Chondrocyte (in vitro differentiated cells): ENCODE measurements at regions not wholly inside any gene's neighbourhood (a gene's known extent, or its start where the extent isn't known, plus 50 kb on each side); places are given as distances from the start of the nearest gene placed in this dataset.

ENCODE experiments used
- DNase-seq: peaks from one replicate; pipeline ENCODE4 v3.0.0; 2021; ENCODE audit warnings: mixed read lengths, low spot score
- H3K27ac Mint-ChIP-seq: one replicate; pipeline ENCODE4 v1.8.0; 2021; ENCODE audit warnings: mild to moderate bottlenecking, moderate library complexity, mixed read lengths; ENCODE audit not compliant: unreplicated experiment
- H3K27me3 Mint-ChIP-seq: 2 replicates; pipeline ENCODE4 v1.8.0; 2021; ENCODE audit warnings: low read depth, mixed read lengths
- H3K36me3 Mint-ChIP-seq: 2 replicates; pipeline ENCODE4 v1.8.0; 2021; ENCODE audit warnings: low read depth, mixed read lengths
- H3K4me1 Mint-ChIP-seq: 2 replicates; pipeline ENCODE4 v1.8.0; 2021; ENCODE audit warnings: low read depth, mild to moderate bottlenecking, mixed read lengths
- H3K4me3 Mint-ChIP-seq: one replicate; pipeline ENCODE4 v1.8.0; 2021; ENCODE audit warnings: mild to moderate bottlenecking, moderate library complexity, mixed read lengths; ENCODE audit not compliant: unreplicated experiment
- H3K9me3 Mint-ChIP-seq: 2 replicates; pipeline ENCODE4 v1.8.0; 2021; ENCODE audit warnings: low read depth, mixed read lengths
- TF ChIP-seq, protein P1 (sequence below): fragments of 200-600 bp; sonication (generic); IDR thresholded peaks from 2 replicates; pipeline ENCODE4 v1.5.0; 2021; ENCODE audit warnings: antibody characterized with exemption, mild to moderate bottlenecking, moderate library complexity

DNA sequence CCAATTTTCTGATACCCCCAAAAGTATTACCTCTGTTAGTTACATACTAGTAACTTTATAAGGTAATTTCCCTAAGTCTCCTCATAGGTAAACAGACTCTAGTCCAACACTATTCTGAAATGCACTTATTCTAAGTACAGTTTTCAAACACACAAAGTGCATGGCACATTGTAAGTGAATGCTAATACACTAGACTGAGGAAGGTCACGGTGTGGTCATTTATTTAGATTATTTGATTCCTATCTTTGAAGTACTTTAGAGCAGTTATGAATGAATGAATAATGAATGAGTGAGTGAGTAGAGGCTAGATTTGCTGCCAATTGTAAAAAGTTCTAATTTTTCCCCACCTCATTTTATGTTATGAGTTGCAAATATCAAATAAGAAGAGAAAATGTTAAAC lies 132.8 kb upstream of the UGT8 start:
- Mint-ChIP-seq H3K4me1 (no peaks in the 10 kb centered on the region), H3K9me3 (no peaks in the 10 kb centered on the region), H3K27ac (no peak overlapping the region), H3K36me3 (no peaks in the 10 kb centered on the region), H3K27me3 (peaks cover 46% of the 10 kb centered on the region), H3K4me3 (no peak overlapping the region)
- DNase-seq, result no peak
- TF ChIP-seq, protein P1, sequence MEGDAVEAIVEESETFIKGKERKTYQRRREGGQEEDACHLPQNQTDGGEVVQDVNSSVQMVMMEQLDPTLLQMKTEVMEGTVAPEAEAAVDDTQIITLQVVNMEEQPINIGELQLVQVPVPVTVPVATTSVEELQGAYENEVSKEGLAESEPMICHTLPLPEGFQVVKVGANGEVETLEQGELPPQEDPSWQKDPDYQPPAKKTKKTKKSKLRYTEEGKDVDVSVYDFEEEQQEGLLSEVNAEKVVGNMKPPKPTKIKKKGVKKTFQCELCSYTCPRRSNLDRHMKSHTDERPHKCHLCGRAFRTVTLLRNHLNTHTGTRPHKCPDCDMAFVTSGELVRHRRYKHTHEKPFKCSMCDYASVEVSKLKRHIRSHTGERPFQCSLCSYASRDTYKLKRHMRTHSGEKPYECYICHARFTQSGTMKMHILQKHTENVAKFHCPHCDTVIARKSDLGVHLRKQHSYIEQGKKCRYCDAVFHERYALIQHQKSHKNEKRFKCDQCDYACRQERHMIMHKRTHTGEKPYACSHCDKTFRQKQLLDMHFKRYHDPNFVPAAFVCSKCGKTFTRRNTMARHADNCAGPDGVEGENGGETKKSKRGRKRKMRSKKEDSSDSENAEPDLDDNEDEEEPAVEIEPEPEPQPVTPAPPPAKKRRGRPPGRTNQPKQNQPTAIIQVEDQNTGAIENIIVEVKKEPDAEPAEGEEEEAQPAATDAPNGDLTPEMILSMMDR, result no peak

DNA sequence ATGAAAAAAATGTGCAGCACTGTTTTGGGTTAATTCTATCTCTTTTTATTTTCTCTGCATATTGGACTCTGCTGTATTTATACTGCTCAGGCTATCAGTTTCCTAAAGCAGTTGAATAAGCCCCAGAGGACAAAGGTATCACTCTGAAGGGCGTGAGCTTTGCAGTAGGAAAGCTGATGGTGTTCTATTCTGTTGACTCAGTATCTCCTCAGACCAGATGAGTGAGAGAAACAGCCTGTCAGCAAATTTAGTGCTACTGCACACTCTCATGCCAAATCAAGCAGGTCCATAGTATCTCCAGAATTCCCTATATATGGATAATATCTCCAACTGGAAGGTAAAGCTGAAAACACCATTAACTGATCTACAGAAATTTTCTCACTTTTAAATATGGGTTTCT lies 132.3 kb upstream of the UGT8 start:
- no peak for DNase-seq
- Mint-ChIP-seq H3K27me3 (peaks cover 50% of the 10 kb centered on the region), H3K4me3 (no peak overlapping the region), H3K36me3 (no peaks in the 10 kb centered on the region), H3K9me3 (no peaks in the 10 kb centered on the region), H3K4me1 (no peaks in the 10 kb centered on the region), H3K27ac (no peak overlapping the region)
- TF ChIP-seq, protein P1, result no peak

DNA sequence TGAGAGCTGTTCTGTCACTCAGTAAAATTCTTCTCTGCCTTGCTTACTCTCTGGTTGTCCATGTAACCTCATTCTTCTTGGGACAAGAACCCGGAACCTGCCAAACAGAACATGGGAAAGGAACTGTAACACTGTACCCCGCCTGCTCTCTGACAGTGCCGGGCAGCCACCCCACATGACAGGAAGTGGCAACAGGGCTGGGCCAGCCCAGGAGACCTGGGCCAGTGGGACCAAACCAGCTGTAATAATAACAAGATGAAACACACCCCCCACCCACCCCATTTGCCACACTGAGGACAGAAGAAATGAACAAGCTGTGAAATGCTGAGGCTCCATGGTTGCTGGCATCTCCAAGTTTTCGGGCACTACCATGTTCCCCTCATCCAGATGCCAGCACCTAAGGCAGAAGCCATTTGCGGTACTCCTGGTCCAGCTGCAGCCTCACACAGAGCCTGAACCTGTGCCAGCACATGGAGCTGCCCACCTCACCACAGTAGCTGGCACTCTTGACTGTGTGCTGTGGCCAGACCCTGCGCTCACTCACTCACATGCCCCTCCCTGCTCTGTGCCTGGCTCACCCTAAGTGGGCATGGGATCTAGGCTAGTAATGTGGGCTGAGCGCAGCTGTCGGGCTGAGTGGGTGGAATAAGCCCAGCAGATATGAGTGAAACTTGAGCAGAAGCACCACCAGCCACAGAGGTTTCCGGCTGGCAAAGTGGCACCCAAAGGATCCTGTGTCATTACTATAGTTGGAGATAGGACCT lies 126.2 kb upstream of the UGT8 start:
- TF ChIP-seq, protein P1, result no peak
- H3K4me3 Mint-ChIP-seq, result no peak overlapping the region
- no peaks in the 10 kb centered on the region for H3K9me3 Mint-ChIP-seq
- H3K4me1 Mint-ChIP-seq, result no peaks in the 10 kb centered on the region
- no peaks in the 10 kb centered on the region for H3K36me3 Mint-ChIP-seq
- no peak for DNase-seq
- H3K27ac Mint-ChIP-seq, result no peak overlapping the region
- H3K27me3 Mint-ChIP-seq, result peaks cover 29% of the 10 kb centered on the region

DNA sequence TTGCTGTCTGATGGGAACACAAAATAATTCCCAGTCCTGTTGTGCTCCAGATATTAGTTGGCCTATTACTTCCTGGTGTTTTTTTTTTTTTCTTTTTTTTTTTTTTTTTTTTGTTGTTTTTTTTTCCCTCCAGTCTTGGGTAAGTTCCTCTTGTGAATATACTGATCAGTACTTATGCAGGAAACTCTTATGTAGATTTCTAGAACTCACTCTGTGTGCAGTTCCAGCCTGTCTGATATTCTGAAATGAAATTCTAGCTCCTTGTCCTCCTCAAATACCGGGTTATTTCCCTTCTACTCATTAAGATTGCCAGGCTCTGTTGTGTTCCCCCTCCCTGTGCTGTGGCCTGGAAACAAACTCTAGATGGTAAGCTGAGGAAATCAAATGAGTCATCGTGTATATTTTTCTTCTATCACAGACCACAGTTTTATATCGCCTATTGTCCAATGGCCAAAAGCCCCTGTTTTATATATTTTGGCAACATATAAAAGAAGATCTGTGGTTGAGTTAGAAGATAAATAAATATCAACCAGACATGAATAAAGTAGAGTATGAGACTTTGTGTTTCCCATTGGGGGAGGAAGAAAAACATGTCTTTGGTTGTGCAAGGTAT lies 124.3 kb upstream of the UGT8 start:
- no peaks in the 10 kb centered on the region for H3K9me3 Mint-ChIP-seq
- H3K4me1 Mint-ChIP-seq, result no peaks in the 10 kb centered on the region
- H3K36me3 Mint-ChIP-seq, result no peaks in the 10 kb centered on the region
- H3K4me3 Mint-ChIP-seq, result no peak overlapping the region
- TF ChIP-seq, protein P1, result no peak
- peaks cover 28% of the 10 kb centered on the region for H3K27me3 Mint-ChIP-seq
- DNase-seq, result no peak
- no peak overlapping the region for H3K27ac Mint-ChIP-seq

DNA sequence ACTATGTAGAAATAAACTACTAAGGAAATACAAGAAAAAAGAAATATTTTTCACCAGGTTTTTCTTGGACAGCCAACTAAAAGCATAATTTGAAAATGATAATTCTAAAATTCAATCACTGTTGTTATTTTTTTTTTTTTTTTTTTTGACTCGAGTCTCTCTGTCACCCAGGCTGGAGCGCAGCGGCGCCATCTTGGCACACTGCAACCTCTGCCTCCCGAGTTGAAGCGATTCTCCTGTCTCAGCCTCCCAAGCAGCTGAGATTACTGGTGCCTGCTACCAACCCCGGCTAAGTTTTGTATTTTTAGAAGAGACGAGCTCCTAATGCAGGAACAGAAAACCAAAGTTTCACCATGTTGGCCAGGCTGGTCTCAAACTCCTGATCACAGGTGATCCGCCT lies 122.3 kb upstream of the UGT8 start:
- H3K4me1 Mint-ChIP-seq, result no peaks in the 10 kb centered on the region
- TF ChIP-seq, protein P1, result no peak
- H3K27me3 Mint-ChIP-seq, result peaks cover 27% of the 10 kb centered on the region
- no peak for DNase-seq
- no peaks in the 10 kb centered on the region for H3K36me3 Mint-ChIP-seq
- H3K4me3 Mint-ChIP-seq, result no peak overlapping the region
- no peak overlapping the region for H3K27ac Mint-ChIP-seq
- H3K9me3 Mint-ChIP-seq, result no peaks in the 10 kb centered on the region
